Gastroesophageal sphincter (tissue), 3 donors: ENCODE measurements at regions not wholly inside any gene's neighbourhood (a gene's known extent, or its start where the extent isn't known, plus 50 kb on each side); places are given as distances from the start of the nearest gene placed in this dataset.

ENCODE experiments used
- CTCF ChIP-seq, 4 experiments: fragments of 200-600 bp in 2 of 4; fragments of 450-650 bp in 2 of 4; sonication (generic) in 1 of 4; IDR thresholded peaks; one replicate each; pipeline ENCODE4 v1.5.1; 2017 to 2019; ENCODE audit warnings: antibody characterized with exemption in 4 of 4, mild to moderate bottlenecking in 2 of 4, moderate library complexity in 2 of 4
- EP300 ChIP-seq: sonication (generic); formaldehyde crosslinking; IDR thresholded peaks from one replicate; pipeline ENCODE4 v1.6.1; 2017; ENCODE audit warnings: antibody characterized with exemption, mild to moderate bottlenecking
- POLR2A ChIP-seq, 2 donors: fragments of 450-650 bp; IDR thresholded peaks; one replicate each; pipeline ENCODE4 v1.6.1; 2017; ENCODE audit warnings: antibody characterized with exemption in 2 of 2, mild to moderate bottlenecking in 2 of 2, moderate library complexity in 1 of 2
- POLR2AphosphoS5 ChIP-seq: sonication (generic); formaldehyde crosslinking; IDR thresholded peaks from one replicate; pipeline ENCODE4 v1.6.1; 2017; ENCODE audit warnings: antibody characterized with exemption

DNA sequence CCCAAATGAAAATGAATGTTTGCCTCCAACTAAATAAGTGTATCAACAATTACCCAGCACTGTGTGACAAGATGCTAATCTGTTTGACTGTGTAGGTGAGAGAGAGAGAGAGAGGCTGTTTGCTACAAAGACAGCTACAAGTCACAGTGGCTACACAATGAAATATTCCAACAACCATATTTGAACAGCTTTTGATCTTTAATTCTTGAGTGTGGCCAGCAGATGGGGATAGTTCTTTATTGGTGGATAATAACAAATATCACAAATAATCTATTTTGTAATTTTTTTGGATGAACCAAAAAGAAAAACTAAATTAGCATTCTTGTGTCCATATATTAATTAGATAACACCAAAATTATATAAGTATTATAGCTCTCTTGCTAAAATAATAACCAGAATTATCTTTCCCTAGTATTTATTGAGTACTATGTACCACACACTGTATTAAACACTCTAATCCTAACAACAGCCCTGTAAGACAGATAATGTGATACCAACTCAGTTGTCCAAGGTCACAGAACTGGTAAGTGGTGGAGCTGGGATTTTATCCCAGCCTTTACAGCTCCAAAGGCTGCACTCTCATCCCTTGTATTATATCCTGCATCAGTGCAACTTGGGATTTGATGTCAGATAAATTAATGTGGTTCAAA lies 61.9 kb upstream of the C3orf80 start:
- TF ChIP-seq CTCF (IDR thresholded peaks at IDR 0.05) (peak in 3 of 4 experiments; percentile 38 to 44 (median 44)), POLR2A (IDR thresholded peaks at IDR 0.05) (no peak), POLR2AphosphoS5 (no peak), EP300 (no peak)
